AG04450 (cell line): ENCODE measurements at regions not wholly inside any gene's neighbourhood (a gene's known extent, or its start where the extent isn't known, plus 50 kb on each side); places are given as distances from the start of the nearest gene placed in this dataset.
"Not testable (repeated sequence)": the region's sequence is repeated elsewhere in the genome, so short reads cannot be mapped to it uniquely, and the experiment has no call there.

ENCODE experiments used
- CTCF ChIA-PET: fragments of 300-600, 350-600 bp; formaldehyde crosslinking; extraction: SDS; loops from one replicate; lab custom pipeline; 2022; ENCODE audit warnings: antibody characterized with exemption, inconsistent platforms; lab: Charles Lee
- POLR2A ChIA-PET: fragments of 350-600 bp; formaldehyde crosslinking; extraction: SDS; loops from one replicate; lab custom pipeline; 2021; ENCODE audit warnings: antibody characterized with exemption, inconsistent platforms; lab: Yijun Ruan, JAX
- DNase-seq: peaks from one replicate; pipeline ENCODE4 v3.0.0-alpha.2; 2011; ENCODE audit warnings: low read depth, low spot score
- H3K27ac ChIP-seq: one replicate; pipeline ENCODE4 v1.5.1; 2012; ENCODE audit warnings: low read depth, low read length, control low read depth
- H3K27me3 ChIP-seq: one replicate; pipeline ENCODE4 v1.6.0; 2012; ENCODE audit warnings: low read length; ENCODE audit not compliant: control insufficient read depth, insufficient read depth
- H3K4me3 ChIP-seq: 2 replicates; pipeline ENCODE4 v1.5.1; 2011; ENCODE audit warnings: mild to moderate bottlenecking, low read depth, low read length, control low read depth
- H3K9me3 ChIP-seq: 2 replicates; pipeline ENCODE4 v1.5.1; 2012; ENCODE audit warnings: low read length; ENCODE audit not compliant: control insufficient read depth, insufficient read depth
- CTCF ChIP-seq: IDR thresholded peaks from 2 replicates; pipeline ENCODE4 v1.5.1; 2011; ENCODE audit warnings: low read depth, low read length, control low read depth, inconsistent platforms

- Histone ChIP-seq H3K4me3 (no peak overlapping the region), H3K27me3 (no peaks in the 10 kb centered on the region), H3K9me3 (peaks cover 100% of the 10 kb centered on the region), H3K27ac (no peak overlapping the region)
- no peak for DNase-seq
- CTCF ChIA-PET, result no interaction called here
- POLR2A ChIA-PET, result no interaction called here
- no peak for TF ChIP-seq CTCF
Observed at GRCh38 chr12:34304546-34304945, 282.2 kb downstream of the ALG10 start.

- CTCF ChIA-PET, result no interaction called here
- no peak overlapping the region for H3K27ac ChIP-seq
- POLR2A ChIA-PET, result no interaction called here
- peaks cover 98% of the 10 kb centered on the region for H3K9me3 ChIP-seq
- H3K27me3 ChIP-seq, result no peaks in the 10 kb centered on the region
- no peak for DNase-seq
- no peak overlapping the region for H3K4me3 ChIP-seq
- TF ChIP-seq CTCF, result no peak
Observed at GRCh38 chr12:34305176-34305575, 282.9 kb downstream of the ALG10 start.

GRCh38 chr12:34306133-34306830 lies 284.0 kb downstream of the ALG10 start:
- no peak for DNase-seq
- CTCF ChIA-PET, result no interaction called here
- peaks cover 96% of the 10 kb centered on the region for H3K9me3 ChIP-seq
- no peak overlapping the region for H3K27ac ChIP-seq
- no peak for TF ChIP-seq CTCF
- H3K27me3 ChIP-seq, result no peaks in the 10 kb centered on the region
- no peak overlapping the region for H3K4me3 ChIP-seq
- POLR2A ChIA-PET, result no interaction called here

- H3K27me3 ChIP-seq, H3K27ac ChIP-seq, H3K4me3 ChIP-seq, CTCF ChIA-PET, POLR2A ChIA-PET, DNase-seq: not testable (repeated sequence)
- H3K9me3 ChIP-seq, result peaks cover 96% of the 10 kb centered on the region
Observed at GRCh38 chr12:34309806-34310804, 287.8 kb downstream of the ALG10 start.

GRCh38 chr12:34311337-34311736 lies 289.0 kb downstream of the ALG10 start:
- H3K27me3 ChIP-seq, result no peaks in the 10 kb centered on the region
- H3K27ac ChIP-seq, result no peak overlapping the region
- peaks cover 96% of the 10 kb centered on the region for H3K9me3 ChIP-seq
- ChIA-PET POLR2A (no interaction called here), CTCF (no interaction called here)
- H3K4me3 ChIP-seq, result no peak overlapping the region
- no peak for DNase-seq
- TF ChIP-seq CTCF, result no peak
